Spinal cord (tissue), 10 donors: ENCODE measurements at regions not wholly inside any gene's neighbourhood (a gene's known extent, or its start where the extent isn't known, plus 50 kb on each side); places are given as distances from the start of the nearest gene placed in this dataset. TPM values are rescaled to one million over a fixed set of nuclear protein-coding genes. Genes with fewer than 3 reads are reported as not detected.

Experiments
- DNase-seq, 6 donors: peaks; one replicate each; pipeline versions ENCODE4 v3.0.0 to v3.0.0-alpha.2; 2013 to 2015; ENCODE audit warnings: low spot score in 6 of 6, low read depth in 4 of 6
- H3K27ac ChIP-seq: one replicate; pipeline ENCODE4 v1.5.1; 2013; ENCODE audit warnings: low read depth, low read length, control low read depth
- H3K27me3 ChIP-seq: one replicate; pipeline ENCODE4 v1.6.1; 2013; ENCODE audit warnings: low read length; ENCODE audit not compliant: control insufficient read depth, insufficient read depth
- H3K36me3 ChIP-seq: one replicate; pipeline ENCODE4 v1.6.1; 2013; ENCODE audit warnings: low read length; ENCODE audit not compliant: control insufficient read depth, insufficient read depth
- H3K4me1 ChIP-seq: one replicate; pipeline ENCODE4 v1.6.1; 2013; ENCODE audit warnings: low read length; ENCODE audit not compliant: control insufficient read depth, insufficient read depth
- H3K4me3 ChIP-seq: one replicate; pipeline ENCODE4 v1.5.1; 2013; ENCODE audit warnings: low read depth, low read length, control low read depth
- H3K9me3 ChIP-seq: one replicate; pipeline ENCODE4 v1.6.1; 2013; ENCODE audit warnings: low read length; ENCODE audit not compliant: control insufficient read depth, insufficient read depth
- WGBS: methylation state at CpG from one replicate; pipeline ENCODE4 v1.1.5; 2013; ENCODE audit warnings: missing lambda C conversion rate; ENCODE audit not compliant: insufficient coverage; 5-methylcytosine and 5-hydroxymethylcytosine counted together
- small RNA-seq: library from RNA; depleted of rRNA; stranded (forward); fragments of <200 nt; gene quantifications from one replicate; pipeline ENCODE3, GENCODE V24; 2014; ENCODE audit warnings: low replicate concordance
- donor health status: healthy.

DNA sequence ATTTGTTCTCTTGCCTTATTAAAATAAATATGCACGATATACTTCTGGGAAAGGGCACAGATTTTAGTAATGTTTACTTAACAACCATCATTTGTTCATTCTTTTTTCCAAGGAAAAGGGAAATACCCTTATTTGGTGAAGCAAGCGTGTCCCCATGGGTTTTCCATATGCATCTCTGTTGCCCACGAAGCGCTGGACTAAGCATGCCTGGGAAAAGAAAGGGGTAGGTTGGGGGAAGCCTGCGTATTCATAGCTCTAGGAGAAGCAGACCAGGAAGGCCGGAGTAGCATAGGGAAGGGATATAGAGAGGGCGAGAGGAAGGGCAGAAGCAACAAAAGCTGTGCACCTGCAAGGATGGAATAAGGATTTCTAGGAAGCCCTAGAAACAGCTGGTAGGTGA lies 61.8 kb upstream of the ACO1 start:
- Histone ChIP-seq H3K27me3 (no peaks in the 10 kb centered on the region), H3K36me3 (no peaks in the 10 kb centered on the region), H3K4me1 (no peaks in the 10 kb centered on the region), H3K9me3 (no peaks in the 10 kb centered on the region), H3K27ac (no peak overlapping the region), H3K4me3 (no peak overlapping the region)
- 89% methylated on average over 6 of the region's 7 CpGs for WGBS
- no peak for DNase-seq

DNA sequence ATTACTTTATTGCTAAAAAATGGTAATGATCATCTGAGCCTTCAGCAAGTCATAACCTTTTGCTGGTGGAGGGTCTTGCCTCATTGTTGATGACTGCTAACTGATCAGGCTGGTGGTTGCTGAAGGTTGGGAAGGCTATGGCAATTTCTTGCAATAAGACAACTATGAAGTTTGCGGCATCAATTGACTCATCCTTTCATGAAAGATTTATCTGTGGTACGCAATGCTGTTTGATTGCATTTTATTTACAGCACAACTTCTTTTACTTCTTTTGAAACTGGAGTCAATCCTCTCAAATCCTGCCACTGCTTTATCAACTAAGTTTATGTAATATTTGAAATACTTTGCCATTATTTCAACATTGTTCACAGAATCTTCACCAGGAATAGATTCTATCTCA lies 58.3 kb upstream of the ACO1 start:
- H3K27me3 ChIP-seq, result no peaks in the 10 kb centered on the region
- WGBS, result no CpG with 5 or more reads among the region's 2 CpGs
- H3K4me3 ChIP-seq, result no peak overlapping the region
- no peak for DNase-seq
- H3K27ac ChIP-seq, result no peak overlapping the region
- H3K9me3 ChIP-seq, result no peaks in the 10 kb centered on the region
- H3K4me1 ChIP-seq, result no peaks in the 10 kb centered on the region
- H3K36me3 ChIP-seq, result no peaks in the 10 kb centered on the region

DNA sequence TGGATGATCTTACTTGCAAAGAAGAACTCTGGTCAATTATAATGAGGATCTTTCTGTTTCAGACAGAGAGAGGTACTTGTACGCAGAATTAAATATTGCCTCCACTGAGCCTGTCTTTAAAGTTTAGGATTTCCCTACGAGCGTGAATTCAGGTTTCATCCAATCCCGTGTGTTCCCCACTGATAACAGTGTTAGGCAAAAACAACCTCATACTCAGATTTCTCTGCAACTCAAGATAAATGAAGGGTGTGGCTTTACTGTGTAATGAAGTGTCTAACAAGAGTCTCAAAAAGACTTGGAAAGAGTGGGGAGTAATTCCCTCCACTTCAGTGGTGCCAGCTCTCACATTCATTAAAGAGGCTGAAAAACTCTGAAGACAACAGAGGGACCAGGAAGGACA lies 53.2 kb upstream of the ACO1 start:
- no peak overlapping the region for H3K4me3 ChIP-seq
- H3K27ac ChIP-seq, result no peak overlapping the region
- no CpG with 5 or more reads among the region's 4 CpGs for WGBS
- no peaks in the 10 kb centered on the region for H3K36me3 ChIP-seq
- H3K27me3 ChIP-seq, result no peaks in the 10 kb centered on the region
- H3K4me1 ChIP-seq, result no peaks in the 10 kb centered on the region
- DNase-seq, result no peak
- H3K9me3 ChIP-seq, result no peaks in the 10 kb centered on the region

DNA sequence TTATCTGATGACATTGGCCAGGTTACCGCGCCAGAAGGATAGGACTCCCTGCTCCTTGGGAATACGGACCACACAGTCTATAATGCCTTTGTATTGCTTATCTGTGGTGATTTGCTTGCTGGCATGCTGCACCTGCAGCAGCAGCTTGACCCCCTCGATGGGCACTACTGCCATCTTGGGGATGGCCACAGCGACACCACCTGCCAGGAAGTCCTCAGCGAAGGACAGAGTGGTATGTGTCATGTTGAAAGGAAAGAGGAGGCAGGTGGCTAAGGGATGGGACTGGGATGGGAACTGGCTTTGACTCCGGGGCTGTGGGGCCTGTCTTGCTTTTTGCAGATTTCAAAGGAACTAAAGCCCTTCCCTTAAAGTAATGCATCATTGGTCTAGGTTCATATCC lies 50.3 kb upstream of the ACO1 start:
- Histone ChIP-seq H3K36me3 (no peaks in the 10 kb centered on the region), H3K27me3 (no peaks in the 10 kb centered on the region), H3K4me3 (no peak overlapping the region), H3K4me1 (no peaks in the 10 kb centered on the region), H3K9me3 (no peaks in the 10 kb centered on the region), H3K27ac (no peak overlapping the region)
- no peak for DNase-seq
- WGBS, result 93% methylated on average over 6 of the region's 7 CpGs

Small RNAs in the stretch of these regions (small RNA-seq; reads per million reads assigned to genes)
- 19.8 reads per million, percentile 97 among the genes with 10 or more reads in this experiment for gene MIR873
- 2.6 reads per million, percentile 92 among the genes with 10 or more reads in this experiment for gene MIR876
- not detected for gene RNA5SP281
